Adrenal gland (tissue), 5 donors: ENCODE measurements at regions not wholly inside any gene's neighbourhood (a gene's known extent, or its start where the extent isn't known, plus 50 kb on each side); places are given as distances from the start of the nearest gene placed in this dataset.

Experiments used
- POLR2A ChIP-seq, 2 donors: fragments of 450-650 bp; IDR thresholded peaks; one replicate each; pipeline ENCODE4 v1.6.1; 2017; ENCODE audit warnings: antibody characterized with exemption in 2 of 2, mild to moderate bottlenecking in 2 of 2, moderate library complexity in 1 of 2
- TF ChIP-seq, protein P1 (sequence below), 6 experiments: fragments of 450-650 bp in 4 of 6; fragments of 200-600 bp in 2 of 6; sonication (generic) in 1 of 6; IDR thresholded peaks; 1 replicate in 5 of 6; 2 replicates in 1 of 6; pipeline versions ENCODE4 v1.5.1 to v1.8.0; 2016 to 2021; ENCODE audit warnings: antibody characterized with exemption in 6 of 6, mild to moderate bottlenecking in 2 of 6, moderate library complexity in 1 of 6
- donor health status: DM: no; HTN: no; CAD: no.

DNA sequence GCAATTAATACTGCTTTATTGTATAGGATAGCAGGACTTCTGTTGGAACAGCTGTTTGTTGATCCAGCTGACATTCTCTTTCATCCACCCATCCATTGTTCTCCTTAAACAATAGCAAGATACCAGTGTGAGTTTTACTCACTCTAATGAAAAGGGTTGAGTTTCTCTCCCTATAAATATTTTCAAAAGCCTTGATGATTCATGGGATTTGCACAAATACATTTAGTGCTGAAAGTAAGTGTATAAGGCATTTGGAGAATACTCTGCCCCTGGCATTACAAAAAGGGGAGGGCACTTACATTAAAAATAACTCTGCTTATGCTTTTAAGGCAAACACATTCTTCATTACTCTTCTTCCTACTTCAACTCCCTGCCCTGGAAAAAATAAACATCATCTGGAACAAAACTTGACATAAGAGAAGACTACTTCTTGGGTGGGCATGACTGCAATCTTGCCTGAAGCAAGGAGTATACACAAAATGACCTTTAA lies 634.9 kb downstream of the METTL15 start:
- TF ChIP-seq, protein P1, sequence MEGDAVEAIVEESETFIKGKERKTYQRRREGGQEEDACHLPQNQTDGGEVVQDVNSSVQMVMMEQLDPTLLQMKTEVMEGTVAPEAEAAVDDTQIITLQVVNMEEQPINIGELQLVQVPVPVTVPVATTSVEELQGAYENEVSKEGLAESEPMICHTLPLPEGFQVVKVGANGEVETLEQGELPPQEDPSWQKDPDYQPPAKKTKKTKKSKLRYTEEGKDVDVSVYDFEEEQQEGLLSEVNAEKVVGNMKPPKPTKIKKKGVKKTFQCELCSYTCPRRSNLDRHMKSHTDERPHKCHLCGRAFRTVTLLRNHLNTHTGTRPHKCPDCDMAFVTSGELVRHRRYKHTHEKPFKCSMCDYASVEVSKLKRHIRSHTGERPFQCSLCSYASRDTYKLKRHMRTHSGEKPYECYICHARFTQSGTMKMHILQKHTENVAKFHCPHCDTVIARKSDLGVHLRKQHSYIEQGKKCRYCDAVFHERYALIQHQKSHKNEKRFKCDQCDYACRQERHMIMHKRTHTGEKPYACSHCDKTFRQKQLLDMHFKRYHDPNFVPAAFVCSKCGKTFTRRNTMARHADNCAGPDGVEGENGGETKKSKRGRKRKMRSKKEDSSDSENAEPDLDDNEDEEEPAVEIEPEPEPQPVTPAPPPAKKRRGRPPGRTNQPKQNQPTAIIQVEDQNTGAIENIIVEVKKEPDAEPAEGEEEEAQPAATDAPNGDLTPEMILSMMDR (IDR thresholded peaks at IDR 0.05) = no peak
- TF ChIP-seq POLR2A (IDR thresholded peaks at IDR 0.05) = no peak
